ENCODE measurements at regions not wholly inside any gene's neighbourhood (a gene's known extent, or its start where the extent isn't known, plus 50 kb on each side); places are given as distances from the start of the nearest gene placed in this dataset.

GRCh38 chr13:56932104-56932503 lies 208.6 kb upstream of the PRR20A start:
- Histone ChIP-seq H3K9me2 (replicated peaks; ENCODE audit: low read length) (no peaks in the 10 kb centered on the region), H3F3A (ENCODE audit: low read length, unreplicated experiment) (no peaks in the 10 kb centered on the region), H3K4me2 (ENCODE audit: low read length) (no peak overlapping the region), H4K20me1 (ENCODE audit: low read length) (no peaks in the 10 kb centered on the region), H3K9ac (ENCODE audit: low read length) (no peak overlapping the region), H3K9me3 (ENCODE audit: low read length) (no peaks in the 10 kb centered on the region), H2AFZ (ENCODE audit: low read length) (no peak overlapping the region), H3K4me3 (ENCODE audit: low read length) (no peak overlapping the region), H3K27ac (ENCODE audit: low read length) (no peak overlapping the region), H3K4me1 (ENCODE audit: insufficient read depth, low read length) (no peaks in the 10 kb centered on the region), H3K79me2 (ENCODE audit: low read length) (no peaks in the 10 kb centered on the region), H3K36me3 (ENCODE audit: low read depth, low read length) (no peaks in the 10 kb centered on the region), H3K27me3 (ENCODE audit: low read length) (no peaks in the 10 kb centered on the region)
- POLR2A ChIA-PET (ENCODE audit: unreplicated experiment), result no interaction called here
- no peak for ATAC-seq
- BruUV-seq (replicated peaks), result no TSS peak
- DNase-seq, result no peak
- intact Hi-C loops (cut with micrococcal nuclease), result no loop called here
- CTCF ChIA-PET, result no interaction called here
- no peak for TF ChIP-seq EZH2 (IDR thresholded peaks at IDR 0.05; ENCODE audit: low read length, unreplicated experiment)
- TF ChIP-seq EZH2phosphoT487 (IDR thresholded peaks at IDR 0.05; ENCODE audit: borderline replicate concordance, low read length), result no peak
- no peak for TF ChIP-seq CTCF (conservative IDR thresholded peaks at IDR 0.05; ENCODE audit: low read depth, low read length)

- Histone ChIP-seq H3K9me3 (ENCODE audit: low read length) (no peaks in the 10 kb centered on the region), H3K4me3 (ENCODE audit: low read length) (no peak overlapping the region), H2AFZ (ENCODE audit: low read length) (no peak overlapping the region), H3K36me3 (ENCODE audit: low read depth, low read length) (no peaks in the 10 kb centered on the region), H3K4me2 (ENCODE audit: low read length) (no peak overlapping the region), H3K4me1 (ENCODE audit: insufficient read depth, low read length) (no peaks in the 10 kb centered on the region), H3K27ac (ENCODE audit: low read length) (no peak overlapping the region), H3K9ac (ENCODE audit: low read length) (no peak overlapping the region), H3F3A (ENCODE audit: low read length, unreplicated experiment) (no peaks in the 10 kb centered on the region), H3K27me3 (ENCODE audit: low read length) (no peaks in the 10 kb centered on the region), H3K79me2 (ENCODE audit: low read length) (no peaks in the 10 kb centered on the region), H3K9me2 (replicated peaks; ENCODE audit: low read length) (no peaks in the 10 kb centered on the region), H4K20me1 (ENCODE audit: low read length) (no peaks in the 10 kb centered on the region)
- CTCF ChIA-PET, result no interaction called here
- ATAC-seq (peak; percentile 55), DNase-seq (peak; percentile 30)
- POLR2A ChIA-PET (ENCODE audit: unreplicated experiment), result no interaction called here
- intact Hi-C loops (cut with micrococcal nuclease), result no loop called here
- BruUV-seq (replicated peaks), result no TSS peak
- TF ChIP-seq CTCF (conservative IDR thresholded peaks at IDR 0.05; ENCODE audit: low read depth, low read length) (no peak), EZH2 (IDR thresholded peaks at IDR 0.05; ENCODE audit: low read length, unreplicated experiment) (no peak), EZH2phosphoT487 (IDR thresholded peaks at IDR 0.05; ENCODE audit: borderline replicate concordance, low read length) (no peak)
Observed at GRCh38 chr13:56953965-56954364, 186.8 kb upstream of the PRR20A start.

- H3K4me1 ChIP-seq (ENCODE audit: insufficient read depth, low read length), result no peaks in the 10 kb centered on the region
- H3K4me2 ChIP-seq (ENCODE audit: low read length), result no peak overlapping the region
- H3F3A ChIP-seq (ENCODE audit: low read length, unreplicated experiment), result no peaks in the 10 kb centered on the region
- no peak overlapping the region for H3K4me3 ChIP-seq (ENCODE audit: low read length)
- CTCF ChIA-PET, result no interaction called here
- no peaks in the 10 kb centered on the region for H3K27me3 ChIP-seq (ENCODE audit: low read length)
- intact Hi-C loops (cut with micrococcal nuclease), result no loop called here
- no peak overlapping the region for H3K27ac ChIP-seq (ENCODE audit: low read length)
- H3K9me3 ChIP-seq (ENCODE audit: low read length), result no peaks in the 10 kb centered on the region
- no peaks in the 10 kb centered on the region for H3K36me3 ChIP-seq (ENCODE audit: low read depth, low read length)
- no peak for ATAC-seq
- POLR2A ChIA-PET (ENCODE audit: unreplicated experiment), result no interaction called here
- H3K79me2 ChIP-seq (ENCODE audit: low read length), result no peaks in the 10 kb centered on the region
- no peak for DNase-seq
- TF ChIP-seq EZH2phosphoT487 (IDR thresholded peaks at IDR 0.05; ENCODE audit: borderline replicate concordance, low read length) (no peak), EZH2 (IDR thresholded peaks at IDR 0.05; ENCODE audit: low read length, unreplicated experiment) (no peak), CTCF (conservative IDR thresholded peaks at IDR 0.05; ENCODE audit: low read depth, low read length) (no peak)
- H2AFZ ChIP-seq (ENCODE audit: low read length), result no peak overlapping the region
- no peaks in the 10 kb centered on the region for H4K20me1 ChIP-seq (ENCODE audit: low read length)
- H3K9ac ChIP-seq (ENCODE audit: low read length), result no peak overlapping the region
- BruUV-seq (replicated peaks), result no TSS peak
- no peaks in the 10 kb centered on the region for H3K9me2 ChIP-seq (replicated peaks; ENCODE audit: low read length)
Observed at GRCh38 chr13:56975647-56976046, 165.1 kb upstream of the PRR20A start.

Measured in PC-3 (cell line).